Smooth muscle cell (in vitro differentiated cells): ENCODE measurements at regions not wholly inside any gene's neighbourhood (a gene's known extent, or its start where the extent isn't known, plus 50 kb on each side); places are given as distances from the start of the nearest gene placed in this dataset.

ENCODE experiments used
- DNase-seq: peaks from one replicate; lab custom pipeline; 2025; ENCODE audit not compliant: unreplicated experiment; lab: John Stamatoyannopoulos, UW
- H2AFZ ChIP-seq: fragments of 200-600 bp; sonication (generic); 2 replicates; pipeline ENCODE4 v1.6.0; 2016; ENCODE audit warnings: antibody characterized with exemption, low read depth, mild to moderate bottlenecking
- H3F3A ChIP-seq: fragments of 200-600 bp; sonication (generic); 2 replicates; pipeline ENCODE4 v1.6.0; 2017; ENCODE audit warnings: antibody characterized with exemption, low read depth
- H3K27ac ChIP-seq: fragments of 200-600 bp; sonication (generic); 2 replicates; pipeline ENCODE4 v1.5.1; 2016; ENCODE audit warnings: low read depth, mild to moderate bottlenecking
- H3K27me3 ChIP-seq: fragments of 200-600 bp; sonication (generic); 2 replicates; pipeline ENCODE4 v1.6.1; 2016; ENCODE audit warnings: low read depth, mild to moderate bottlenecking
- H3K36me3 ChIP-seq: fragments of 200-600 bp; sonication (generic); 2 replicates; pipeline ENCODE4 v1.5.1; 2016; ENCODE audit warnings: low read depth
- H3K4me1 ChIP-seq: fragments of 200-600 bp; sonication (generic); 2 replicates; pipeline ENCODE4 v1.5.1; 2016; ENCODE audit warnings: low read depth
- H3K4me2 ChIP-seq: fragments of 200-600 bp; sonication (generic); 2 replicates; pipeline ENCODE4 v1.6.0; 2016; ENCODE audit warnings: mild to moderate bottlenecking
- H3K4me3 ChIP-seq: fragments of 200-600 bp; sonication (generic); 2 replicates; pipeline ENCODE4 v1.5.1; 2016; ENCODE audit warnings: mild to moderate bottlenecking
- H3K79me2 ChIP-seq: fragments of 200-600 bp; sonication (generic); 2 replicates; pipeline ENCODE4 v1.6.0; 2016; ENCODE audit warnings: low read depth, mild to moderate bottlenecking
- H3K9ac ChIP-seq: fragments of 200-600 bp; sonication (generic); 2 replicates; pipeline ENCODE4 v1.6.0; 2016; ENCODE audit warnings: low read depth
- H3K9me3 ChIP-seq: fragments of 200-600 bp; sonication (generic); replicated peaks from 2 replicates; pipeline ENCODE4 v1.5.1; 2016; ENCODE audit warnings: low read depth
- H4K20me1 ChIP-seq: fragments of 200-600 bp; sonication (generic); 2 replicates; pipeline ENCODE4 v1.6.0; 2016; ENCODE audit warnings: low read depth
- WGBS: methylation state at CpG from one replicate; pipeline ENCODE4 v1.1.7; 2016; ENCODE audit warnings: low lambda C conversion rate; 5-methylcytosine and 5-hydroxymethylcytosine counted together
- TF ChIP-seq, protein P1 (sequence below): fragments of 200-600 bp; sonication (generic); IDR thresholded peaks from 2 replicates; pipeline ENCODE4 v1.5.1; 2017; ENCODE audit warnings: borderline replicate concordance, mild to moderate bottlenecking, antibody characterized with exemption; ENCODE audit not compliant: insufficient read depth, poor library complexity, severe bottlenecking

DNA sequence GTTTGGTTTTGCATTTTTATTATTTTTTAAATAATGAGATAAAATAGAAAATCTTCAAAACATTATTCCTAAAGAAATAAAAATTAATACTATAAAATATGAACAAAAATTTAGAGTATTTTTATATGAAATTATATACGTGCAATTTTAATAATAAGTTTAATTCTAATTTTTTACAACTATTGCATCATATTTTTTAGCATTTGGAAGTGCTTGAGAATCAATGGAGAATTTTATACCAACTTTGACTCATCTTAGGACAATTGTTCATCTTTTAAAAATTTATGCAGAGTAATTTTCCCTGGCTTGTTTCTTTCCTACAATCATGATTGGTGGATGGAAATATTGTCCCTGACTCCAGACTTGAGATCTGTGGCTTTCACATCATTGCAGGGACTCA lies 362.5 kb downstream of the MRPL39 start:
- Histone ChIP-seq H3K27ac (no peak overlapping the region), H3K27me3 (no peaks in the 10 kb centered on the region), H3K9ac (no peak overlapping the region), H2AFZ (no peak overlapping the region), H3K4me1 (no peaks in the 10 kb centered on the region), H3K4me2 (no peak overlapping the region), H3K4me3 (no peak overlapping the region), H3K9me3 (peaks cover 4% of the 10 kb centered on the region), H3K79me2 (no peaks in the 10 kb centered on the region), H3F3A (no peaks in the 10 kb centered on the region), H4K20me1 (no peaks in the 10 kb centered on the region), H3K36me3 (no peaks in the 10 kb centered on the region)
- no peak for DNase-seq
- 77% methylated on average over 1 of the region's 1 CpG for WGBS
- TF ChIP-seq, protein P1, sequence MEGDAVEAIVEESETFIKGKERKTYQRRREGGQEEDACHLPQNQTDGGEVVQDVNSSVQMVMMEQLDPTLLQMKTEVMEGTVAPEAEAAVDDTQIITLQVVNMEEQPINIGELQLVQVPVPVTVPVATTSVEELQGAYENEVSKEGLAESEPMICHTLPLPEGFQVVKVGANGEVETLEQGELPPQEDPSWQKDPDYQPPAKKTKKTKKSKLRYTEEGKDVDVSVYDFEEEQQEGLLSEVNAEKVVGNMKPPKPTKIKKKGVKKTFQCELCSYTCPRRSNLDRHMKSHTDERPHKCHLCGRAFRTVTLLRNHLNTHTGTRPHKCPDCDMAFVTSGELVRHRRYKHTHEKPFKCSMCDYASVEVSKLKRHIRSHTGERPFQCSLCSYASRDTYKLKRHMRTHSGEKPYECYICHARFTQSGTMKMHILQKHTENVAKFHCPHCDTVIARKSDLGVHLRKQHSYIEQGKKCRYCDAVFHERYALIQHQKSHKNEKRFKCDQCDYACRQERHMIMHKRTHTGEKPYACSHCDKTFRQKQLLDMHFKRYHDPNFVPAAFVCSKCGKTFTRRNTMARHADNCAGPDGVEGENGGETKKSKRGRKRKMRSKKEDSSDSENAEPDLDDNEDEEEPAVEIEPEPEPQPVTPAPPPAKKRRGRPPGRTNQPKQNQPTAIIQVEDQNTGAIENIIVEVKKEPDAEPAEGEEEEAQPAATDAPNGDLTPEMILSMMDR: no peak

- Histone ChIP-seq H3K4me2 (no peak overlapping the region), H2AFZ (no peak overlapping the region), H3K36me3 (no peaks in the 10 kb centered on the region), H3K4me1 (no peaks in the 10 kb centered on the region), H3K27ac (no peak overlapping the region), H3F3A (no peaks in the 10 kb centered on the region), H4K20me1 (no peaks in the 10 kb centered on the region), H3K9ac (no peak overlapping the region), H3K4me3 (no peak overlapping the region), H3K79me2 (no peaks in the 10 kb centered on the region), H3K9me3 (peaks cover 4% of the 10 kb centered on the region), H3K27me3 (no peaks in the 10 kb centered on the region)
- TF ChIP-seq, protein P1: no peak
- 71% methylated on average over 7 of the region's 7 CpGs for WGBS
- DNase-seq: no peak
Observed at GRCh38 chr21:25243808-25244207, 363.5 kb downstream of the MRPL39 start.

- no peaks in the 10 kb centered on the region for H3F3A ChIP-seq
- TF ChIP-seq, protein P1: no peak
- no peaks in the 10 kb centered on the region for H3K27me3 ChIP-seq
- no peaks in the 10 kb centered on the region for H3K36me3 ChIP-seq
- H3K27ac ChIP-seq: no peak overlapping the region
- no peak overlapping the region for H3K9ac ChIP-seq
- no peaks in the 10 kb centered on the region for H4K20me1 ChIP-seq
- no peak overlapping the region for H2AFZ ChIP-seq
- WGBS: 48% methylated on average over 1 of the region's 1 CpG
- no peak overlapping the region for H3K4me2 ChIP-seq
- H3K4me1 ChIP-seq: no peaks in the 10 kb centered on the region
- peaks cover 4% of the 10 kb centered on the region for H3K9me3 ChIP-seq
- DNase-seq: no peak
- H3K4me3 ChIP-seq: no peak overlapping the region
- no peaks in the 10 kb centered on the region for H3K79me2 ChIP-seq
Observed at GRCh38 chr21:25240974-25241373, 366.3 kb downstream of the MRPL39 start.
